NCI-H1417 treated with DMSO at 0.1 percent for 48 hours (cell line): ENCODE measurements at regions not wholly inside any gene's neighbourhood (a gene's known extent, or its start where the extent isn't known, plus 50 kb on each side); places are given as distances from the start of the nearest gene placed in this dataset.
"Not testable (repeated sequence)": the region's sequence is repeated elsewhere in the genome, so short reads cannot be mapped to it uniquely, and the experiment has no call there.

Experiments
- DNase-seq: peaks from one replicate; lab custom pipeline; 2025; lab: John Stamatoyannopoulos, UW

DNA sequence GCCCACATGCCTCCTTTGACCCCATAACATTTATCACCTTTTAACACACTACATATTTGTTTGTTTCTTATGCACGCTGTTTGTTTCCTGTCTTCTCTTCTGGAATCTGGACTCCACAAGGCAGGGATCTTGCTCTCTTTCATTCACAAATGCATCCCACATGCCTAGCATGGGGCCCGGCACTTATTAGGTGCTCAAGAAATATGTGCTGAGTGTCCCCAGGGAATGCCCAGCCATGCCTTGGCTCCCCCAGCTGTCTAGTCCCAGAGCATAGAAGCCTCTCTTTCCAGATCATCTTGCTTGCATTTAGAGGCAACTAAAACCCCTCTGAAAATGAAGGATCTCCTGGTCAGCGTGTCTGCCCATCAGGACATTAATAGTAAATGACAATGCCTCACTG is 283.7 kb downstream of the CBLN1 start:
- DNase-seq = no peak

DNA sequence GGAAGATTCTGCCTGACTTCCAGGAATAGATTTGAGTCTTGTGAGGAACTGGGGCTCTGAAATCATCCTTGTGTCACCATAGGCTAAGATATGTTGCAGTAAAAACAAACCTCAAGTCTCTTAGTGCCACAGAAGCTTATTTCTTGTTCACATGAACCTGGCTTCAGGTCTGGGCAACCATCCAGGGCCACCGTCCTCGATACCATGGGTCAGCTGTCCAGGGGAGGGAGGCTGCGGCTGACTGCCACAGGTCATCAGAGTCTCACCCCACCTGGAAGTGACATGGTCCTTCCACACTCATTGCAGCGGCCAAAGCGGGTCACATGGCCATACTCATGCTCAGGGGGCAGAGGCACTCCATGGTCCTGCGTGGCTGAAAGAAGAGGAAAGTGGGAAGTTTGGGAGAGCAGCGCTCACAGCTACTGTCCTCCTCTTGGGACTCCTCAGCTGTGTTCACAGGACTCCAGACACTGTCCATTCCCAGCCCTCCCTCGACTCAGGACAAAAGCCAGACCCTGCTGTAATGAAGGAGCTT is 284.5 kb downstream of the CBLN1 start:
- DNase-seq = no peak

GRCh38 chr16:48978501-48978900 is 303.1 kb downstream of the CBLN1 start:
- DNase-seq = no peak

DNA sequence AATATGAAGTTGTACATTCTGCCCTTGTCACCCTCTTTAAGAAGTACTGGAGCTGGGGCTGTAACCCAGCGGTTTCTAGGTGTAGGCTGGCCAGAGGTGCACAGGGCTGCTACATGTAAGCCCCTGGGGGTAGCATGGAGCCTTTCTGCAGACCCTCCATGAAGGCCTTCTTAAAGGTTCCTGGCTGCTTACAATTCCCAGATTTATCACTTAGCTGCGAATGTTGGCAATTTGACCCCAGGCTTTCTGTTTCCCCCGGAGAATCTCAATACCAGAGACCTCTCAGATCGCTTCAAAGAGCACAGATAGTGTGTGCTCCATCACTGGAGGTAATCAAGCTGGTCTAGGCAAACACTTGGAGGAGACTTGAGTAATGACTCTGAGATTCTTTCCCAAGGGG is 309.4 kb downstream of the CBLN1 start:
- no peak for DNase-seq

GRCh38 chr16:48971571-48972077 is 310.0 kb downstream of the CBLN1 start:
- no peak for DNase-seq

- no peak for DNase-seq
Measured at GRCh38 chr16:48970216-48970615, 311.4 kb downstream of the CBLN1 start.

- no peak for DNase-seq
Measured at GRCh38 chr16:48969611-48970010, 312.0 kb downstream of the CBLN1 start.

DNA sequence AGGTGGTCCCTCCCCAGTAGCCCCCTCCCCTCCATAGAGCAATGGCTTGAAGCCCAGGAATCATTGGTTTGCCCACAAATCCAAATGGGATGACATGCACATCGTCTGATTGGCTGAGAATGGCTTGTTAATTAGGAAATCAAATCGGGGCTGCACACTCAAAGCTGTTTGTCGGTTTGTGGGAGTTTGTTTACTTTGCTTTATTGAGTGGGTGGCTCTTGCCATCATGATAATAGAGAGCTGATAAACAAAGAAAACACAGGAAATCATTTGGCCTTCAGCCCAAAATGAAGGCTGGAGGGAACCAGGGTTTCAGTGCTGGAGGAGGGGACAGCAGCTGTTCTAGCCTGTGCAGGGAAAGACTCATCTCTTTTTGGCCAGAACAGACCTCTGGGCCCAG is 316.3 kb downstream of the CBLN1 start:
- DNase-seq = no peak

DNA sequence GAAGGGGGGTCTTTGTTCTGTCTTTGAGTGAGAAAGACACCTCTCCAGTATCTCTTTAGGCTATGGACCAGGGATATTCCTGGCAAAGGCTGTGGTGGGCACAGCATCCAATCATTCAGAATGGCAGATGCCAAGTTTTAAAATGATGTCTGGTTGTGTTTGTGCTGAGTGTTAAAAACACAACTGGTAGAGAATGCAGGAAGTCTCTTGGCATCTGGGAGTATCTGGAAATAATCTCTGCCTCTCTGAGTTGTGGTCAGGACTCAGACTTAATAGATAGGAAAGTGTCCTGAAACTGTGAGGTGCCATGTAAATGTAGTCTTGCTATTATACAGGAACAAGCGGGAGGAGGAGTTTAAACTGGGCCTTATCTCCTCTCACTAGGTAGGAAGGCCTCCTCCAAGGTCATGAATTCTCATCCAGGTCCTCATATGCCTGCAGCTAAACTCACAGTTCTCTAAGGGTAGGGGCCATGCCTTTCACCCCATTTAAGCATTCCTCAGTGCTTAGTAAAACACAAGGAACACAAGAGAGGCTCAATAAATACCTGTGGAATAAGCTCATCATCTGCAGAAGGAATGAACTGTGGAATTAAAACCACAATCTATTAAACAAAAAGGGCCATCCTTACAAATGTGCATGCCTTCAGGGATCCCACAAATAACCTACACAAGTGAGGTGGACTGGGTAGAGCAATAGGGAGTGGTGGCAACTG is 317.6 kb downstream of the CBLN1 start:
- DNase-seq = no peak

DNA sequence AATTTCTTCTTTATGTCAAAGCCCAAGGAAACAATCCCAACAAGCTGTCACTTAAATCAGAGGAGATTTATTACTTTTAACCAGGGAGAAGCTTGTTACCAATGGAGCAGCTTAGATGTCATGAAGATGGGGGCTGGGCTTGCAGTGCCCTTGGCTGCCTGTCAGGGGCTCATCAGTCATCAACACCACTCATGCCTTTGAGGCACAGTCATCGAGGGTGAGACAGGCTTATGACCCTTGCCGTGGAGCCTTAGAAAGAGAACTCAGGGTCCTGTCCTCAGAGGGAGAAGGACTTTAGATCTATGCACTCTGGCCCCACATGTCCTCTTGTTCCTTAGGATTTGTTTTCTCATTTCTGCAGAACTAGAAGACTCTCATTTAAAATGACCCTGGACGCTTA is 318.3 kb downstream of the CBLN1 start:
- DNase-seq = no peak

- no peak for DNase-seq
Measured at GRCh38 chr16:48961546-48961945, 320.1 kb downstream of the CBLN1 start.

GRCh38 chr16:48960830-48961229 is 320.8 kb downstream of the CBLN1 start:
- no peak for DNase-seq

GRCh38 chr16:48959747-48960146 is 321.9 kb downstream of the CBLN1 start:
- DNase-seq = no peak

DNA sequence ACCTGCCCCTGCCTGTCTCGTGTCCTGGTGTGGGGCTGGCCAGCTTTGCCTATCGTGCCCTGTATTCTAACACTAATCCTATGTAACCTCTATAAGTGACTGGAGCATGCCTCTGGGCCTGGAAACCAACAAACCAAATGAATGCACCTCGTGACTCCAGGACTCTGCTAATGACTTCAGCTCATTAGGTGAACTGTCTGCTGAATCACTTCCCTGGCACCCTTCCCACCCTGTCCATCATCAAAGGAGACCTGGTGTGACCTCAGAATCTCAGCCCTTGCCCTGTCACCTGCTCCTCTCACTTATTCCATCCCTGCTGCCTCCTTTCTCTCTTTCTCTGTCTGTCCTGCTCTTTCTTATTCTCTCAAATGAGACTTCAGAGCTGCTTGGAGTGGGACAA is 322.4 kb downstream of the CBLN1 start:
- DNase-seq = no peak

- DNase-seq = no peak
Measured at GRCh38 chr16:48958681-48959080, 323.0 kb downstream of the CBLN1 start.

GRCh38 chr16:48956620-48957019 is 325.0 kb downstream of the CBLN1 start:
- no peak for DNase-seq

GRCh38 chr16:48955837-48956236 is 325.8 kb downstream of the CBLN1 start:
- no peak for DNase-seq

- not testable (repeated sequence) for DNase-seq
Measured at GRCh38 chr16:48951621-48952125, 330.0 kb downstream of the CBLN1 start.

GRCh38 chr16:48950184-48950583 is 331.5 kb downstream of the CBLN1 start:
- no peak for DNase-seq

GRCh38 chr16:48949636-48950035 is 332.0 kb downstream of the CBLN1 start:
- DNase-seq = no peak

DNA sequence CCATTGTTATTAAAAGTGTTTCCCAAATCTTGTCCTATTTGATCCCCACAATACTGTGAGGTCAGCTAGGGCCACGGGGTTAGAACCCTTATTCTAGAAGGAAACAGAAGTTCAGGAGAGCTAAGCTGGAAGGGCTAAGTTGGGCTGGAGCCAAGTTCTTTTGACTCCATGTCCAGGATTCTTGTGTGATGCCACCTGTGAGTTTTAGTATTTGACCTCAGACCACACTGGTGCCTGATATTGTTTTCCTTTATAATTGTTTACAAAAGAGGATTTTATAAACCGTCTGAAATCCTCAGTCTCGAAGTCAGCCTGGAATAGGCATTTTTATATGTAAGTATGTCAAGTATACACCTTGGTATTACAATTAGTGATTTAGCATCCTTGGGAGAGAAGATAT is 332.7 kb downstream of the CBLN1 start:
- no peak for DNase-seq

GRCh38 chr16:48947371-48947713 is 334.3 kb downstream of the CBLN1 start:
- no peak for DNase-seq

DNA sequence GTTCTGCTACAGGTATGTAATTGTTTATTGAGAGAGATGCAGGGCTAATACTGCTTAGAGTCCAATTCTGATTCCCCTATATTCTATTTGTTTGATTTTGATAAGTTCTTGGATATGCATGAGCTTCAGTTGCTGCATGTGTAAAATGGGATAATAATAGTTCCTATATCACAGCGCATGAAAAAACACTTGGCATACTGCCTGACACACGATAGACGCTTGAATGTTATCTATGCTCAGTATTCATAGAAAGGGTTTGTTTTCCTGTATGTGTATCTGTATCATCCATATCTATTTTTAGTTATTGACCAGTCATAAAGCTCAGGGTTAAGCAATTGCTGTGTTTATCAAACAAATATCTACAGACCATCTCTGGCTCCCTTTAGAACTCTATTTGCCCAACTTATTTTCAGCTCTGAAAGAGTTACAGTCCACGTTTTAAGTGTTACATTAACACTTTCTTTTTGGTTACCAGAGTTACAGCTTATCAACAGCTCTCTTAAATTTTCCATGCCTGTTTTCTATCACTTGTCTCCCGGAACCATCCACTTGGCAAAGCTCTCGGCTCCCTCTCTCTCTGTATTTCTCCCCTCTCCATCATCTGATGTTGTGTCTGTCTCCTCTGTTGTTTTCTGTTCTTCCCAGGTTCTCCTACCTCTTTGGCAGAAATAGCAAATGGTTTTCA is 334.8 kb downstream of the CBLN1 start:
- DNase-seq = no peak
